Stimulated activated CD8-positive, alpha-beta memory T cell treated with anti-CD3 and anti-CD28 coated beads, Interleukin-7, amount 100 ng/mL, for 1 hour (primary cell): ENCODE measurements at regions not wholly inside any gene's neighbourhood (a gene's known extent, or its start where the extent isn't known, plus 50 kb on each side); places are given as distances from the start of the nearest gene placed in this dataset.

Source experiments
- DNase-seq, 2 donors: peaks; one replicate each; pipeline ENCODE4 v3.0.0-alpha.2; 2020; ENCODE audit warnings: low read depth in 2 of 2

DNA sequence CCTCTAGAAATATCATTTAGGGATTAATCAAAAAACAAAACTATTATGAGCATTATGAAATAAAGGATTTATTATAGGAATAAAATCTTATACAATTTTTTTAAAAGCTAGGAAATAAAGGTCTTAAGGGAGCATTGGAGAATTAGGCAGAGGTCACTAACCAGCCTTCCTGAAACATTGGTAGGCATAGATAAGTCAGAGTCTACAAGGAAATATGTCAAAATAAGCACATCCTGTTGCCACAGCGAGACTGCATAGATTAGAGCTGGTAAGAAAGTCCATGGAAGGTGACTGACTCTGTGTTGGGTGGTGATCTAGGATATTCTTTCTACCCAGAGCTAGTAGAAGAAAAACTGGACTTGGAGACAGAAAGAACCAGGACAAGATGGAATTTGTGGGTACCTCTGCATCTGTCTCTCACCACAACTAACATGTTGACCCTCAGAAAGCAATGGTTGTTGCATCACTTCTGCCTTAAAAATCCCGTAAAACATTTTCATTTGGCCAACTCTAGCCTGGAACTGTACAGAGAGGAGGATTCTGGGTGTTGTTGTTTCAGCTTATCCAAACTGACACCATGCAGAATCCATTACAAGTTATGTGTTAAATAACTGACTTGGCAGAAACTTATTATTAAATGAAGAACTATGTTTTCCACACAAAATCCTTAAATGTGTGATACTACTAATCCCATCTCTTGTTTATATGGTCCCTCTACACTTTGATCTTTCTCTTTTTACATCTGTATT is 77.1 kb downstream of the FBXO5 start:
- DNase-seq: no peak

DNA sequence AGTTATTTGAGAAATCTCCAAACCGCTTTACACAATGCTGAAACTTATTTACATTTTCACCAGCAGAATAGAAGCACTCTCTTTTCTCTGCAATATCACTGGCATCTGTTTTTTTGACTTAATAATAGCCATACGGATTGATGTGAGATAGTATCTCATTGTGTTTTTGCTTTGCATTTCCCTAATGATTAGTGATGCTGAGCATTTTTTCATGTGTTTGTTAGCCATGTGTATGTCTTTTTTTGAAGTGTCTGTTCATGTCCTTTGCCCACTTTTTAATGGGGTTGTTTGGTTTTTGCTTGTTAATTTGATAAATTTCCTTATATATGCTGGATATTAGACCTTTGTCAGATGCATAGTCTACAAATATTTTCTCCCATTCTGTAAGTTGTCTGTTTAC is 73.6 kb downstream of the FBXO5 start:
- DNase-seq: no peak

DNA sequence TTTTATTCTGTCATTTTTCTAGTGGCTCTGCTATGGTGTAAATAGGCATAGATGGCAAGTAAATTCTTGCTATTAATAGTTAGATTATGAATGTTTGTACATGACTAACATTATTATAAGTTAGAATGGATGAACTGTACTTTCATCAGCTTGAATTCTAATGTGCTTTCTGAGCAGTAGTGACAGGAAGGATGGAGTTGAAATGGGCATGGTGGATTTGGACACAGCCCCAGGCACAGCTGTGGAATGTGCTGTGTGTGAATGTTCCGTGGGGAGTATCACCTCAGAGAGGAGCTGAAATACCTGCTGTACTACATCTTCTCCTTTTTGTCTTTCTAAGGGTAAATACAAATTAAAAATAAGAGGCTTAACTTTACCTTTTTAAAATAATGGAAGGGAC is 66.8 kb downstream of the FBXO5 start:
- no peak for DNase-seq

DNA sequence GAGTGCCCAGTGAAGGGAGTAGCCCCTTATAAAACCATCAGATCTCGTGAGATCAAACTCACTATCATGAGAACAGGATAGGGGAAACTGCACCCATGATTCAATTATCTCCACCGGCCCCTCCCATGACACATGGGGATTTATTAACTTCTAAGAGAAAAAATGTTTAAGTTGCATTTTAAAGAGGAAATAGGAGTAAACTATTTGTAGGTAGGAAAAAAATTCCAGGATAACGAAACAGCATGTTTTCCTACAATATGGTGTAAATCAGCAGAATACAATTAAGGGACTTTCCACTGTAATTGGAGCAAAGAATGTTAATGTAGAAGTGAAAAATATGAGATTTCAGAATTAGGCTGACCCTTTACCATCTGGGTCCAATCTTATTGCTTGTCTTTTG is 63.9 kb downstream of the FBXO5 start:
- DNase-seq: no peak

DNA sequence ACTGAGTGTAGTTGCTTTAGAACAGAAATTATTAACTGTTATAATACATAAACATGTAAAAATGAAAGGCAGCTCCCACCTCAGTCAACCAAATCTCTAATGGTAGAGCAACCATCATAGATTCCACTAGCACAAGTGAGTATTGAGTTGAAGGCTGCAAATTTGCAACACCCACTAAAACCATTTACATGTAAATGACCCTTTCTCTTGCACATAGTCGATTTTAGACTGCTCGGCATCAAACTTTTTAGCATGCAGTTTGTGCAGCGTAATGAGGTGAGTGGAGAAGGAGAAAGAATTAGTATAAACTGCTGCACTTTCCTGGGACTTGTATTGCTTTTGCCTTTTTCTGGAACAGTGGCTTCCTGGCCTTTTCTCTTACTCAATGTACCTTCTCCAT is 62.8 kb downstream of the FBXO5 start:
- no peak for DNase-seq
